DOHH2 (cell line): ENCODE measurements at regions not wholly inside any gene's neighbourhood (a gene's known extent, or its start where the extent isn't known, plus 50 kb on each side); places are given as distances from the start of the nearest gene placed in this dataset.

Experiments used
- EZH2phosphoT487 ChIP-seq: fragments of 200-600 bp; sonication (generic); IDR thresholded peaks from 2 replicates; pipeline ENCODE4 v1.6.1; 2017; ENCODE audit warnings: borderline replicate concordance, mild to moderate bottlenecking, antibody characterized with exemption, low read length, moderate library complexity, mixed read lengths
- TF ChIP-seq, protein P1 (sequence below): fragments of 200-600 bp; sonication (generic); IDR thresholded peaks from one replicate; pipeline ENCODE4 v1.5.1; 2014; ENCODE audit warnings: antibody characterized with exemption, mild to moderate bottlenecking, low read depth, low read length; ENCODE audit not compliant: poor library complexity, severe bottlenecking

DNA sequence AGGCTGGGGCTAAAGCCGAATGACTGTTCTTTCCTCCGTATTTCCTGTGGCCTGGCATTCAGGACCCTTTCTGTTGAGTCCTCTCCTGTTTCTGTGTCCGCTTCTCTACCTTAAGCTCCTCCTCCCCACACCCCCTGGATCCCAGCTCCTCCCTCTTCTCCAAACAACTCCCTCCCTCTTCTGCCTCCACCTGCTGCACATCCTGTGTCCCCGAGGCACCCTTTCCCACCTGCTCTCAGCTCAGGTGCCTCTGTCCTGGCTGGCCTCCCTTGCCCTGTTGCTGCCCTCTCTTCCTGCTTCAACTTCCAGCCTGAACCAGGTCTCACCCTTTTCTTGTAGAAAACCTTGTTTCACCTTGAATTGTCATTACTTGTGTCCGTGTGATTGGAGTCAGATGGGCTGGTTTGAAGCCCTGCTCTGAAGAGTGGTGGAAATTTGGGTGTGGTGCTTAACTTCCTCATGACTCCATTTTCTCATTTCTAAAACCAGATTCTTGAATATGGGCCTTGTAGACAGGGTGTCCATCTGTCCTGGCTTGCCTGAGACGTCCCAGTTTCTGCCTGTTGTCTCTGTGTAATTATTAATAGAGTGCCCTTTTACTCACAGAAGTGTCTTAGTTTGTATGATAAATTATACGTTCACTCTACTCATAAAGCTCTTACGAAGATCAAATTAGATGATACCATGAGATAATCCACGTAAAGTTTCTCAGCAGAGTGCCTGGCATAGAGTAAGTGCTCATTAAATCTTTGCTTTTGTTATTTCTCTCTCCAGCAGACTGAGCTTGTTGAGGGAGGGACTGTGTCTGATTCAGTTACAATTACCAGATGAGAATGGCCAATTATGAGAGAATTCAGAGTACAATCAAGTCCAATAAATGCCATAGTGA, 58.9 kb upstream of the TRABD2B start:
- TF ChIP-seq, protein P1, sequence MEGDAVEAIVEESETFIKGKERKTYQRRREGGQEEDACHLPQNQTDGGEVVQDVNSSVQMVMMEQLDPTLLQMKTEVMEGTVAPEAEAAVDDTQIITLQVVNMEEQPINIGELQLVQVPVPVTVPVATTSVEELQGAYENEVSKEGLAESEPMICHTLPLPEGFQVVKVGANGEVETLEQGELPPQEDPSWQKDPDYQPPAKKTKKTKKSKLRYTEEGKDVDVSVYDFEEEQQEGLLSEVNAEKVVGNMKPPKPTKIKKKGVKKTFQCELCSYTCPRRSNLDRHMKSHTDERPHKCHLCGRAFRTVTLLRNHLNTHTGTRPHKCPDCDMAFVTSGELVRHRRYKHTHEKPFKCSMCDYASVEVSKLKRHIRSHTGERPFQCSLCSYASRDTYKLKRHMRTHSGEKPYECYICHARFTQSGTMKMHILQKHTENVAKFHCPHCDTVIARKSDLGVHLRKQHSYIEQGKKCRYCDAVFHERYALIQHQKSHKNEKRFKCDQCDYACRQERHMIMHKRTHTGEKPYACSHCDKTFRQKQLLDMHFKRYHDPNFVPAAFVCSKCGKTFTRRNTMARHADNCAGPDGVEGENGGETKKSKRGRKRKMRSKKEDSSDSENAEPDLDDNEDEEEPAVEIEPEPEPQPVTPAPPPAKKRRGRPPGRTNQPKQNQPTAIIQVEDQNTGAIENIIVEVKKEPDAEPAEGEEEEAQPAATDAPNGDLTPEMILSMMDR: no peak
- TF ChIP-seq EZH2phosphoT487: no peak
